Endothelial cell of umbilical vein (primary cell): ENCODE measurements at regions not wholly inside any gene's neighbourhood (a gene's known extent, or its start where the extent isn't known, plus 50 kb on each side); places are given as distances from the start of the nearest gene placed in this dataset.

Experiments used
- BruUV-seq: library from RNA; stranded (reverse); fragments of 400-500 nt; replicated peaks from 2 replicates; lab custom pipeline; 2021; lab: Mats Ljungman, UMichigan
- CTCF ChIA-PET: fragments of 300-600, 350-600 bp; sonication (Branson Sonifier 250); formaldehyde crosslinking; loops from one replicate; lab custom pipeline; 2021; ENCODE audit warnings: antibody characterized with exemption, inconsistent platforms; lab: Charles Lee
- POLR2A ChIA-PET: fragments of 300-600, 350-600 bp; sonication (Branson Sonifier 250); formaldehyde crosslinking; loops from one replicate; lab custom pipeline; 2021; ENCODE audit warnings: antibody characterized with exemption, inconsistent platforms; lab: Charles Lee
- DNase-seq: peaks from one replicate; pipeline ENCODE4 v3.0.0-alpha.2; 2011; ENCODE audit warnings: low read depth, low spot score
- FAIRE-seq: peaks from 2 replicates; lab custom pipeline; 2011; peaks lifted over from hg19 to GRCh38; lab: Jason Lieb, UNC
- H2AFZ ChIP-seq: 2 replicates; pipeline ENCODE4 v1.6.0; 2012; ENCODE audit warnings: low read depth, low read length, control low read depth, inconsistent platforms
- H3K27ac ChIP-seq: 2 replicates; pipeline ENCODE4 v1.5.1; 2011; ENCODE audit warnings: low read depth, mild to moderate bottlenecking, control low read depth, low read length, moderate library complexity; ENCODE audit not compliant: insufficient read depth
- H3K27me3 ChIP-seq, 2 experiments: 2 replicates each; pipeline versions ENCODE4 v1.6.0 to v1.6.1; 2011; ENCODE audit warnings: low read length in 2 of 2, mixed read lengths in 1 of 2; ENCODE audit not compliant: control insufficient read depth in 2 of 2, insufficient read depth in 2 of 2
- H3K36me3 ChIP-seq, 2 experiments: 2 replicates in 1 of 2; 3 replicates in 1 of 2; pipeline ENCODE4 v1.5.1; 2011; ENCODE audit warnings: low read length in 2 of 2, mild to moderate bottlenecking in 1 of 2, moderate library complexity in 1 of 2; ENCODE audit not compliant: control insufficient read depth in 2 of 2, insufficient read depth in 2 of 2; ENCODE audit errors: extremely low read depth in 1 of 2
- H3K4me1 ChIP-seq: 3 replicates; pipeline ENCODE4 v1.5.1; 2011; ENCODE audit warnings: mild to moderate bottlenecking, low read length; ENCODE audit not compliant: control insufficient read depth, insufficient read depth; ENCODE audit errors: extremely low read depth
- H3K4me2 ChIP-seq: 2 replicates; pipeline ENCODE4 v1.6.1; 2011; ENCODE audit warnings: low read length, control low read depth, mixed read lengths; ENCODE audit not compliant: insufficient read depth
- H3K4me3 ChIP-seq, 3 experiments: fragments of 200-600 bp in 1 of 3; sonication (generic), shearing (Covaris generic) in 1 of 3; replicated peaks in 1 of 3; 2 replicates each; pipeline ENCODE4 v1.5.1; 2011 to 2016; ENCODE audit warnings: control low read depth in 3 of 3, low read length in 3 of 3, mild to moderate bottlenecking in 2 of 3, inconsistent platforms in 1 of 3, low read depth in 1 of 3, moderate library complexity in 1 of 3; ENCODE audit not compliant: insufficient read depth in 1 of 3
- H3K79me2 ChIP-seq: 2 replicates; pipeline ENCODE4 v1.6.0; 2012; ENCODE audit warnings: low read length, inconsistent platforms; ENCODE audit not compliant: control insufficient read depth, insufficient read depth
- H3K9ac ChIP-seq: replicated peaks from 2 replicates; pipeline ENCODE3; 2011; ENCODE audit warnings: low read length, control low read depth; ENCODE audit not compliant: insufficient read depth; ENCODE audit errors: extremely low read depth
- H3K9me1 ChIP-seq: replicated peaks from 3 replicates; pipeline ENCODE4 v1.6.0; 2011; ENCODE audit warnings: mild to moderate bottlenecking, low read length; ENCODE audit not compliant: control insufficient read depth, insufficient read depth; ENCODE audit errors: extremely low read depth
- H3K9me3 ChIP-seq: replicated peaks from 2 replicates; pipeline ENCODE4 v1.5.1; 2012; ENCODE audit warnings: low read length, inconsistent platforms; ENCODE audit not compliant: control insufficient read depth, insufficient read depth
- H4K20me1 ChIP-seq: replicated peaks from 2 replicates; pipeline ENCODE3; 2011; ENCODE audit warnings: mild to moderate bottlenecking, low read length; ENCODE audit not compliant: control insufficient read depth, insufficient read depth; ENCODE audit errors: extremely low read depth
- CTCF ChIP-seq, 2 donors: IDR thresholded peaks; 1 replicate in 1 of 2; 2 replicates in 1 of 2; pipeline ENCODE4 v1.5.1; 2011; ENCODE audit warnings: low read length in 2 of 2, mild to moderate bottlenecking in 2 of 2, moderate library complexity in 2 of 2, control low read depth in 1 of 2, inconsistent platforms in 1 of 2, low read depth in 1 of 2; ENCODE audit not compliant: insufficient read depth in 1 of 2; ENCODE audit errors: extremely low read depth in 1 of 2
- EZH2 ChIP-seq: IDR thresholded peaks from 2 replicates; pipeline ENCODE4 v1.6.1; 2012; ENCODE audit warnings: borderline replicate concordance, low read depth, mild to moderate bottlenecking, moderate library complexity, low read length, inconsistent platforms; ENCODE audit not compliant: severe bottlenecking
- FOS ChIP-seq: IDR thresholded peaks from 2 replicates; pipeline ENCODE4 v1.6.1; 2011; ENCODE audit warnings: mild to moderate bottlenecking, low read length, moderate library complexity, borderline replicate concordance; ENCODE audit not compliant: insufficient read depth
- GATA2 ChIP-seq: IDR thresholded peaks from 2 replicates; pipeline ENCODE4 v1.7.0; 2011; ENCODE audit warnings: low read depth, mild to moderate bottlenecking, moderate library complexity, mixed read lengths, low read length; ENCODE audit not compliant: insufficient read length, insufficient read depth
- JUN ChIP-seq: IDR thresholded peaks from 2 replicates; pipeline ENCODE4 v1.6.1; 2011; ENCODE audit warnings: borderline replicate concordance, low read depth; ENCODE audit not compliant: insufficient read length, insufficient read depth
- MAX ChIP-seq: IDR thresholded peaks from 2 replicates; pipeline ENCODE4 v1.6.1; 2011; ENCODE audit not compliant: insufficient read depth, insufficient read length
- MYC ChIP-seq: IDR thresholded peaks from one replicate; pipeline ENCODE4 v1.6.1; 2011; ENCODE audit warnings: mild to moderate bottlenecking, low read depth, low read length
- POLR2A ChIP-seq: IDR thresholded peaks from 2 replicates; pipeline ENCODE4 v1.6.1; 2012; ENCODE audit warnings: low read depth, mild to moderate bottlenecking, control low read depth, low read length
- POLR2AphosphoS5 ChIP-seq: IDR thresholded peaks from 2 replicates; pipeline ENCODE4 v1.6.1; 2012; ENCODE audit warnings: low read depth, mild to moderate bottlenecking, control low read depth, low read length, moderate library complexity; ENCODE audit not compliant: insufficient read depth
- dilution Hi-C: fragments of 300-500 bp; cut with MboI; formaldehyde crosslinking; loops from one replicate; pipeline ENCODE4 v1.15.0; 2019; ENCODE audit warnings: low sequenced_read_pairs; ENCODE audit not compliant: extremely low pct_ligation_motif_present
- intact Hi-C: fragments of 100-400 bp; cut with micrococcal nuclease; formaldehyde crosslinking; loops from one replicate; pipeline ENCODE4 v1.10.0; 2022

DNA sequence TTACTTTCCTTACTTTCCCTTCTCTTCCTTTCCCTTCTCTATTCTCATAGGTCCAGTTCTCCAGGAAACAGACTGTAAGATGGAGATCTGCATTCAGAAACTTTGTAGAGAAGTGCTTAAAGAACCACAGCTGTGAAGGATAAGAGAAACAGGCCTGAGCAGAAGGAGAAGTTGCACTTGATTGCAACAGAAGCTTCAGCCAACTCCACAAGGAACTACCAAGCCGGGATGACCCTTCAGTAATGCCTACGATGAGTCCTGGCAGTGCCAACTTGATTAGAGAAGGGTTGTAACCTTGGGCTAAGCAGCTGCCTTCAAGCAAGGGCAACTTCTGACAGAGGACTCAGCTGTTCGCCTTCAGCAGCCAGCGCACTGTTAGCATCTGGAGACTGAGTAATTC is 413.3 kb upstream of the RASGEF1B start:
- Histone ChIP-seq H2AFZ (no peak overlapping the region), H3K9me3 (no peaks in the 10 kb centered on the region), H3K79me2 (no peaks in the 10 kb centered on the region), H3K4me3 (no peak overlapping the region), H3K27me3 (no peaks in the 10 kb centered on the region), H4K20me1 (no peaks in the 10 kb centered on the region), H3K9me1 (no peaks in the 10 kb centered on the region), H3K36me3 (no peaks in the 10 kb centered on the region), H3K4me1 (no peaks in the 10 kb centered on the region), H3K9ac (no peak overlapping the region), H3K27ac (no peak overlapping the region), H3K4me2 (no peak overlapping the region)
- ChIA-PET CTCF (no interaction called here), POLR2A (no interaction called here)
- TF ChIP-seq FOS (no peak), CTCF (IDR thresholded peaks at IDR 0.05; ENCODE audit: extremely low read depth in 1 of 2, insufficient read depth in 1 of 2, low read depth in 1 of 2, low read length in 2 of 2) (no peak), JUN (no peak), EZH2 (no peak), POLR2AphosphoS5 (no peak), POLR2A (no peak), MAX (no peak), GATA2 (no peak), MYC (no peak)
- dilution Hi-C loops (no loop called here), intact Hi-C loops (no loop called here)
- no TSS peak for BruUV-seq
- DNase-seq (no peak), FAIRE-seq (no peak)
